GM12878 (cell line): ENCODE measurements at regions not wholly inside any gene's neighbourhood (a gene's known extent, or its start where the extent isn't known, plus 50 kb on each side); places are given as distances from the start of the nearest gene placed in this dataset.

Experiments
- ATAC-seq: fragments of 200-7000 bp; cut with Tn5 transposase; 3 replicates; pipeline ENCODE4 v1.9.1; 2020; ENCODE audit warnings: mild to moderate bottlenecking, moderate library complexity
- BruUV-seq: library from RNA; stranded (reverse); fragments of 400-500 nt; replicated peaks from 2 replicates; lab custom pipeline; 2021; lab: Mats Ljungman, UMichigan
- CTCF ChIA-PET: fragments of 300-600 bp; sonication (Branson Sonifier 250); formaldehyde crosslinking; extraction: SDS; loops from one replicate; lab custom pipeline; 2021; ENCODE audit warnings: inconsistent platforms; lab: Yijun Ruan, JAX
- POLR2A ChIA-PET: fragments of 350-600 bp; formaldehyde crosslinking; extraction: SDS; loops from one replicate; lab custom pipeline; 2021; ENCODE audit warnings: inconsistent platforms; lab: Charles Lee
- RAD21 ChIA-PET: fragments of 300-600 bp; sonication (Branson Sonifier 250); formaldehyde crosslinking; loops from one replicate; lab custom pipeline; 2023; ENCODE audit warnings: antibody characterized with exemption; ENCODE audit not compliant: unreplicated experiment; lab: Charles Lee
- SMC1A ChIA-PET: fragments of 300-600 bp; sonication (Branson Sonifier 250); formaldehyde crosslinking; loops from one replicate; lab custom pipeline; 2023; ENCODE audit not compliant: unreplicated experiment, uncharacterized antibody; lab: Charles Lee
- DNase-seq: peaks from one replicate; pipeline ENCODE4 v3.0.0-alpha.2; 2011; ENCODE audit warnings: low read depth, low spot score
- FAIRE-seq: peaks from 3 replicates; lab custom pipeline; 2011; peaks lifted over from hg19 to GRCh38; lab: Jason Lieb, UNC
- H2AFZ ChIP-seq: 2 replicates; pipeline ENCODE4 v1.6.0; 2011; ENCODE audit warnings: low read depth, low read length, control low read depth; ENCODE audit not compliant: control insufficient read depth
- H3K27ac ChIP-seq: 2 replicates; pipeline ENCODE4 v1.5.1; 2011; ENCODE audit warnings: control low read depth; ENCODE audit not compliant: control insufficient read depth, insufficient read depth
- H3K27me3 ChIP-seq, 2 experiments: replicated peaks in 1 of 2; 2 replicates each; pipeline versions ENCODE4 v1.6.0 to v1.6.1; 2011; ENCODE audit warnings: low read length in 1 of 2; ENCODE audit not compliant: control insufficient read depth in 2 of 2, insufficient read depth in 2 of 2
- H3K36me3 ChIP-seq, 2 experiments: 2 replicates each; pipeline ENCODE4 v1.5.1; 2011; ENCODE audit warnings: low read length in 1 of 2; ENCODE audit not compliant: control insufficient read depth in 2 of 2, insufficient read depth in 2 of 2
- H3K4me1 ChIP-seq: 2 replicates; pipeline ENCODE4 v1.6.1; 2011; ENCODE audit warnings: mild to moderate bottlenecking, low read length, moderate library complexity, mixed read lengths; ENCODE audit not compliant: control insufficient read depth, insufficient read depth
- H3K4me2 ChIP-seq: 2 replicates; pipeline ENCODE4 v1.6.0; 2011; ENCODE audit warnings: control low read depth; ENCODE audit not compliant: control insufficient read depth, insufficient read depth
- H3K4me3 ChIP-seq: fragments of 200-600 bp; sonication (generic); 2 replicates; pipeline ENCODE4 v1.5.1; 2016
- H3K79me2 ChIP-seq: 2 replicates; pipeline ENCODE4 v1.6.0; 2011; ENCODE audit warnings: low read length; ENCODE audit not compliant: control insufficient read depth, insufficient read depth
- H3K9ac ChIP-seq: 2 replicates; pipeline ENCODE4 v1.8.0; 2011; ENCODE audit warnings: low read length, control low read depth, mixed read lengths; ENCODE audit not compliant: control insufficient read depth, insufficient read depth
- H3K9me3 ChIP-seq: replicated peaks from 3 replicates; pipeline ENCODE4 v1.5.1; 2011; ENCODE audit warnings: mild to moderate bottlenecking, low read length; ENCODE audit not compliant: control insufficient read depth, insufficient read depth
- H4K20me1 ChIP-seq: 2 replicates; pipeline ENCODE4 v1.6.0; 2011; ENCODE audit not compliant: control insufficient read depth, insufficient read depth
- GABPA ChIP-seq: IDR thresholded peaks from 2 replicates; pipeline ENCODE4 v1.6.1; 2014; ENCODE audit warnings: antibody characterized with exemption, low read depth, mild to moderate bottlenecking, inconsistent platforms
- GATAD2B ChIP-seq: fragments of 450-650 bp; conservative IDR thresholded peaks from 2 replicates; pipeline ENCODE4 v1.6.1; 2017; ENCODE audit warnings: low read depth, mild to moderate bottlenecking, moderate library complexity
- HDAC6 ChIP-seq: fragments of 200-600 bp; sonication (generic); IDR thresholded peaks from one replicate; pipeline ENCODE4 v1.8.0; 2017; ENCODE audit warnings: antibody characterized with exemption; ENCODE audit not compliant: unreplicated experiment
- HDGF ChIP-seq: fragments of 450-650 bp; IDR thresholded peaks from 2 replicates; pipeline ENCODE4 v1.6.1; 2016; ENCODE audit warnings: antibody characterized with exemption
- POU2F2 ChIP-seq: IDR thresholded peaks from 3 replicates; pipeline ENCODE4 v1.6.1; 2011; ENCODE audit warnings: low read depth, mild to moderate bottlenecking, low read length, borderline replicate concordance
- RB1 ChIP-seq: fragments of 450-650 bp; formaldehyde crosslinking; IDR thresholded peaks from 2 replicates; pipeline ENCODE4 v1.6.1; 2017; ENCODE audit warnings: mild to moderate bottlenecking, borderline replicate concordance
- TBL1XR1 ChIP-seq: IDR thresholded peaks from 2 replicates; pipeline ENCODE4 v1.6.1; 2012; ENCODE audit warnings: low read depth, low read length, improper control_type of control experiment
- WGBS: methylation state at CpG from one replicate; pipeline ENCODE4 v1.1.6; 2016; ENCODE audit warnings: low lambda C conversion rate; ENCODE audit not compliant: insufficient replicate concordance, insufficient coverage; ENCODE audit errors: missing lambda C conversion rate; 5-methylcytosine and 5-hydroxymethylcytosine counted together
- in situ Hi-C: fragments of 300-500 bp; cut with MboI; formaldehyde crosslinking; loops from 9 replicates; pipeline ENCODE4 v1.14.3; 2018; ENCODE audit warnings: mixed read lengths
- intact Hi-C: fragments of 100-400 bp; cut with micrococcal nuclease; formaldehyde crosslinking; loops from one replicate; pipeline ENCODE4 v1.14.2; 2022; ENCODE audit not compliant: unreplicated experiment

DNA sequence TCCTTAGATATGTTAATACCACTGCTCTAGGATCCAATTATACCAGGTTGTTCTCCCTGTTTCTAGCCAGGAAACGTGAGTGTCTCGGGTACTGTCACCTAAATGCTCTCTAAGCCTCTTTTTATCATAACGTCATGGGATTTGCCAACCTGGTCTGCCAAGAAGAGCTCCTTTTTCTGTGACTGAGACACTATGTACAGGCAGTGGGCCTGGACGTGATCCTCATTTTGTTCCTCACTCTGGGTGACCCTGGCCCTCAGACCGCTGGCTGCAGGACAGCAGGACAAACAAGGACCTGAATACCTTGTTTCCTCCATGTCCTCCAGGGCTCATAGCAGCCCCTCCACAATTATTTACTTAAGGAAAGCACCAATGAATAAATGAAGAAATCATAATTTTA lies 69.1 kb downstream of the CD164 start:
- Histone ChIP-seq H3K4me1 (no peaks in the 10 kb centered on the region), H3K27ac (no peak overlapping the region), H3K79me2 (no peaks in the 10 kb centered on the region), H3K4me3 (no peak overlapping the region), H4K20me1 (no peaks in the 10 kb centered on the region), H2AFZ (no peak overlapping the region), H3K9me3 (no peaks in the 10 kb centered on the region), H3K9ac (no peak overlapping the region), H3K27me3 (0 out of 4 replicates have a peak, but pooled peaks cover 0 to 5% of the 10 kb centered on the region in 2 experiments), H3K36me3 (no peaks in the 10 kb centered on the region), H3K4me2 (no peak overlapping the region)
- no peak for DNase-seq
- ChIA-PET RAD21 (no interaction called here), CTCF (no interaction called here), POLR2A (no interaction called here), SMC1A (interaction anchor here (1.8 kb wide), 1 partner anchor 65 kb away, joined by 4 read pairs; no protein-coding TSS in a partner anchor)
- 26% methylated on average over 5 of the region's 5 CpGs for WGBS
- intact Hi-C loops (no loop called here), in situ Hi-C loops (no loop called here)
- TF ChIP-seq HDAC6 (no peak), TBL1XR1 (no peak), HDGF (no peak), GABPA (no peak)
- BruUV-seq: no TSS peak
- FAIRE-seq: no peak
- ATAC-seq: no peak

DNA sequence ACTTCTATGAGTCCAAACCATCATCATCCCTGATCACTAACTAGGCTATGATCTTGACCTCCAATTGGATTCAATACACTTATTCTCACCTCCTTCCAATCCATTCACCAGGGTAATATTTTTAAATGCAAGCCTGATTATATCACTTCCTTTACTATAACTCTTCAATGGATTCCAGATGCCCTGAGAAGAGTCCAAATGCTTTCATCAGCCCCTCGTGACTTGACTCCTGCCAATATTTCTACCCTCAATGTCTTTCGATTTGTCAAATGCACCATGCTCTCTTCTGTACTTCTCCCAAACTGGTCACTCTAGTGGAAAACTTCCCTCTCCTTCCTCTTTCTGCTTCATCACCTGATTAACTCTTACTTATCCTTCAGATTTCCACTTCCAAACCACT lies 70.8 kb downstream of the CD164 start:
- H3K9ac ChIP-seq: no peak overlapping the region
- H3K79me2 ChIP-seq: no peaks in the 10 kb centered on the region
- SMC1A ChIA-PET: interaction anchor here (0.9 to 1.8 kb wide), 2 partner anchors 66 to 81 kb away, joined by 3 to 4 read pairs; no protein-coding TSS in a partner anchor
- DNase-seq (no peak), ATAC-seq (no peak), FAIRE-seq (no peak)
- BruUV-seq: no TSS peak
- H3K4me2 ChIP-seq: no peak overlapping the region
- RAD21 ChIA-PET: no interaction called here
- H3K36me3 ChIP-seq: no peaks in the 10 kb centered on the region
- WGBS: 44% methylated on average over 2 of the region's 2 CpGs
- CTCF ChIA-PET: interaction anchor here (0.9 kb wide), 1 partner anchor 15 kb away, joined by 4 read pairs; no protein-coding TSS in a partner anchor
- no peak for TF ChIP-seq GATAD2B
- no peak for TF ChIP-seq RB1
- no peak for TF ChIP-seq POU2F2
- 0 out of 4 replicates have a peak, but pooled peaks cover 0 to 5% of the 10 kb centered on the region in 2 experiments for H3K27me3 ChIP-seq
- POLR2A ChIA-PET: no interaction called here
- H3K9me3 ChIP-seq: no peaks in the 10 kb centered on the region
- no peak overlapping the region for H3K27ac ChIP-seq
- H2AFZ ChIP-seq: no peak overlapping the region
- in situ Hi-C loops (no loop called here), intact Hi-C loops (no loop called here)
- H3K4me3 ChIP-seq: no peak overlapping the region
- H3K4me1 ChIP-seq: no peaks in the 10 kb centered on the region
- H4K20me1 ChIP-seq: no peaks in the 10 kb centered on the region
